Adrenal gland (tissue), 9 donors: ENCODE measurements at regions not wholly inside any gene's neighbourhood (a gene's known extent, or its start where the extent isn't known, plus 50 kb on each side); places are given as distances from the start of the nearest gene placed in this dataset.

ENCODE experiments used
- DNase-seq, 7 donors: peaks; one replicate each; pipeline ENCODE4 v3.0.0-alpha.2; 2019 to 2020
- H3K27ac ChIP-seq, 5 donors: fragments of 200-600 bp; sonication (generic) in 4 of 5; 1 replicate in 3 of 5; 2 replicates in 2 of 5; pipeline versions ENCODE4 v1.5.1 to v1.8.0; 2016 to 2020; ENCODE audit warnings: mild to moderate bottlenecking in 1 of 5
- H3K27me3 ChIP-seq: fragments of 200-600 bp; 2 replicates; pipeline ENCODE4 v1.8.0; 2021
- H3K36me3 ChIP-seq, 2 donors: fragments of 200-600 bp; replicated peaks in 1 of 2; 1 replicate in 1 of 2; 2 replicates in 1 of 2; pipeline versions ENCODE4 v1.5.1 to v1.8.0; 2018 to 2022
- H3K4me1 ChIP-seq, 2 donors: fragments of 200-600 bp; replicated peaks in 1 of 2; 1 replicate in 1 of 2; 2 replicates in 1 of 2; pipeline versions ENCODE4 v1.5.1 to v1.8.0; 2018 to 2021
- H3K4me3 ChIP-seq, 4 donors: fragments of 200-600 bp; sonication (generic) in 3 of 4; one replicate each; pipeline ENCODE4 v1.5.1; 2016 to 2018
- H3K9me3 ChIP-seq, 3 donors: fragments of 200-600 bp; sonication (generic) in 1 of 3; replicated peaks in 1 of 3; 1 replicate in 2 of 3; 2 replicates in 1 of 3; pipeline versions ENCODE4 v1.5.1 to v1.8.0; 2016 to 2021
- POLR2A ChIP-seq, 2 donors: fragments of 450-650 bp; IDR thresholded peaks; one replicate each; pipeline ENCODE4 v1.6.1; 2017; ENCODE audit warnings: antibody characterized with exemption in 2 of 2, mild to moderate bottlenecking in 2 of 2, moderate library complexity in 1 of 2
- WGBS, 4 donors: extraction: QIAGEN DNeasy Blood & Tissue Kit in 2 of 4; methylation state at CpG; one replicate each; pipeline versions ENCODE4 v1.1.5 to v1.1.7; 2013 to 2017; 5-methylcytosine and 5-hydroxymethylcytosine counted together
- intact Hi-C, 2 donors: fragments of 100-400 bp; cut with DNase I; formaldehyde crosslinking; loops; one replicate each; pipeline versions ENCODE4 v1.14.1 to v1.15.0; 2022 to 2023
- TF ChIP-seq, protein P1 (sequence below), 6 experiments: fragments of 450-650 bp in 4 of 6; fragments of 200-600 bp in 2 of 6; sonication (generic) in 1 of 6; IDR thresholded peaks; 1 replicate in 5 of 6; 2 replicates in 1 of 6; pipeline versions ENCODE4 v1.5.1 to v1.8.0; 2016 to 2021; ENCODE audit warnings: antibody characterized with exemption in 6 of 6, mild to moderate bottlenecking in 2 of 6, moderate library complexity in 1 of 6
- donor health status: healthy with polysubstance abuse.
- donor health status: Bipolar disorder and iron deficiency.
- donor health status: DM: yes; HTN: yes; CAD: no.
- donor health status: DM: no; HTN: no; CAD: no.
- donor health status: DM: no; HTN: no; CAD: no.

DNA sequence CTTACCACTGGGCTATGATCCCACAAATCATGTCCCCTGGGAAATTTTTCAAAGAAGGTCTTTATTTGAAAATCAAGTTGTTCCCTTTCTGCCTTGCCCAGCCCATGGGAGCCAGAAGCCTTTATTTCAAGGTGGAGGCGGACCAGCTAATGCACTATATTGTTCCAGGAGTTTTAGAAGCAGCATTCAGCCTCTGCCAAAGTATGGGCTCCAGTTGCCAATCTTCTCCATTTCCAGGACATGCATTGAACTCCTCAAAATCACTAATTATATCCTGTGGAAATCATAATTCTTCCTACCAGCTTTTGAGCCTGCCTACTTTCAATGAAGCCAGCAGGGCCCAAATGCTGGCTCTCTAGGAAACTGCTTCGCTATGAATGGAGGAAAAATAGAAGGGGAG lies 195.8 kb downstream of the RAD51AP2 start:
- Histone ChIP-seq H3K4me3 (no peak overlapping the region), H3K36me3 (no peaks in the 10 kb centered on the region), H3K9me3 (no peaks in the 10 kb centered on the region), H3K27me3 (no peaks in the 10 kb centered on the region), H3K4me1 (no peaks in the 10 kb centered on the region), H3K27ac (no peak overlapping the region)
- DNase-seq: no peak
- WGBS, 4 donors: 60 to 97% (median 79%) methylated on average over 2 of the region's 2 CpGs
- intact Hi-C loops: no loop called here
- TF ChIP-seq, protein P1, sequence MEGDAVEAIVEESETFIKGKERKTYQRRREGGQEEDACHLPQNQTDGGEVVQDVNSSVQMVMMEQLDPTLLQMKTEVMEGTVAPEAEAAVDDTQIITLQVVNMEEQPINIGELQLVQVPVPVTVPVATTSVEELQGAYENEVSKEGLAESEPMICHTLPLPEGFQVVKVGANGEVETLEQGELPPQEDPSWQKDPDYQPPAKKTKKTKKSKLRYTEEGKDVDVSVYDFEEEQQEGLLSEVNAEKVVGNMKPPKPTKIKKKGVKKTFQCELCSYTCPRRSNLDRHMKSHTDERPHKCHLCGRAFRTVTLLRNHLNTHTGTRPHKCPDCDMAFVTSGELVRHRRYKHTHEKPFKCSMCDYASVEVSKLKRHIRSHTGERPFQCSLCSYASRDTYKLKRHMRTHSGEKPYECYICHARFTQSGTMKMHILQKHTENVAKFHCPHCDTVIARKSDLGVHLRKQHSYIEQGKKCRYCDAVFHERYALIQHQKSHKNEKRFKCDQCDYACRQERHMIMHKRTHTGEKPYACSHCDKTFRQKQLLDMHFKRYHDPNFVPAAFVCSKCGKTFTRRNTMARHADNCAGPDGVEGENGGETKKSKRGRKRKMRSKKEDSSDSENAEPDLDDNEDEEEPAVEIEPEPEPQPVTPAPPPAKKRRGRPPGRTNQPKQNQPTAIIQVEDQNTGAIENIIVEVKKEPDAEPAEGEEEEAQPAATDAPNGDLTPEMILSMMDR (IDR thresholded peaks at IDR 0.05): no peak
- no peak for TF ChIP-seq POLR2A (IDR thresholded peaks at IDR 0.05)

DNA sequence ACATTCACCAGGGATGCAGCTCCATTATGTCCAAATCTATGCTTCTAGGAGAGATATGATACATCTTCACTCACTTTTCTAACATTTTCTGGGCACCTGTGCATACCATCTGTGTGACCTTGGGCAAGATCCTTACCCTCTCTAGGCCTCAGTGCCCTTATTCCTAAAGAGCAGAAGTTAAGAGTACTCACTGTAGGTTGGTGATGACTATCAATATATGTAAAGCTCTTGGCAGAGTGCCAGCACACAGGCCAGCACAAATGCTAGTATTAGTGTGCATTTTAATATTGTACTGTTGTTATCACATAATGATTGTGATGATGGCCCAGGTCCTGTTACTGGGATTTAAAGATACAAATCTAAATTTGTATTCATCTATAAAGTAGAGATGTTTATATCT lies 199.2 kb downstream of the RAD51AP2 start:
- Histone ChIP-seq H3K27me3 (no peaks in the 10 kb centered on the region), H3K4me3 (no peak overlapping the region), H3K36me3 (no peaks in the 10 kb centered on the region), H3K27ac (no peak overlapping the region), H3K9me3 (no peaks in the 10 kb centered on the region), H3K4me1 (no peaks in the 10 kb centered on the region)
- intact Hi-C loops: no loop called here
- DNase-seq: no peak
- TF ChIP-seq POLR2A (IDR thresholded peaks at IDR 0.05): no peak
- TF ChIP-seq, protein P1 (IDR thresholded peaks at IDR 0.05): no peak

DNA sequence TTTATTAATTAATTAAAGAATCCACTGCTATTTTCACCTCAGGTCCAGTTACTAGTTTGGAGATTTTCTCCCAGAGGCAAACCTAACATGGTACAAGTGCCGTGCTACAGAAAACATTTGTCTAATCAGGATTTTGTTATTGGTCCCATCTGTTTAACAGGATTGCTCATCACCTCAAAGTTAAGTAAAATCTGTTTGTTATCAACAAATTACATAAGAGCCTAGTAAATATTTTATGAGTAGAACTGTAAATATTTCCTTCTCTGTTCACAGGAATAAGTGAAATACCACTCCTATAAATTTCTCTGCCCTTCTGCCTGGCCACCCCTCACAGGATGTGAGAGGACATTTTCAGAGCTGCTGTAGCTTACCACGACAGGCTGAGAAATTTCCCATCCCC lies 200.2 kb downstream of the RAD51AP2 start:
- 60 to 70% (median 61%) methylated on average over 2 of the region's 2 CpGs for WGBS, 4 donors
- H3K27me3 ChIP-seq: no peaks in the 10 kb centered on the region
- TF ChIP-seq POLR2A (IDR thresholded peaks at IDR 0.05): no peak
- TF ChIP-seq, protein P1 (IDR thresholded peaks at IDR 0.05): no peak
- H3K27ac ChIP-seq: no peak overlapping the region
- H3K9me3 ChIP-seq: no peaks in the 10 kb centered on the region
- H3K36me3 ChIP-seq: no peaks in the 10 kb centered on the region
- DNase-seq: no peak
- H3K4me3 ChIP-seq: no peak overlapping the region
- intact Hi-C loops: no loop called here
- H3K4me1 ChIP-seq: no peaks in the 10 kb centered on the region

DNA sequence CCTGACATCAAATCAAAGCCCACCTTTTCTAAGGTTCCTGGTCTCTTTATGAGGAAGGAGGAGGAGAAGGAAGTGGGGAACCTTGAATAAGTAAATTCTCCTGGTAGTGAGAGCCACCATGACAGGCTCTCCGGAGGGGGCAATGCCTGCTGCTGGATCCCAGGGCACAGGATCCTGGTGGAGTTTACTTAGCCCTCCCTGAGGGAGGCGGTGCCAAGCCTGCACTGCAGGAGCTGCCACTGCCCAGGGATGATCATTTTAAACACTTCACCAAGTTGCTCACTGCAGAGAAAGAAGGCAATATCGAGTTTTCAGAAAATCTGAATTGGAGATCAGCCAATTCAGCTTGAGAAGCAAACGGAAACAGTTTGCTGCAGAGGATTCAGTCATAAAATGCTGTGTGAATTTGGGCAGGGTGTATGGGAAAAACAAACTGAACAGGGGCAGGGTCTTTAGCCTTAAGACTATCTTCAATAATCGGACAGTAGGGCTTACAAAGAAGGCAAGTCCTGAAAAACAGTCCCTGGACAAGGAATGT lies 200.7 kb downstream of the RAD51AP2 start:
- 39 to 52% (median 47%) methylated on average over 5 of the region's 5 CpGs for WGBS, 4 donors
- no peak for DNase-seq
- H3K4me3 ChIP-seq: no peak overlapping the region
- no peaks in the 10 kb centered on the region for H3K9me3 ChIP-seq
- H3K36me3 ChIP-seq: no peaks in the 10 kb centered on the region
- intact Hi-C loops: no loop called here
- H3K27me3 ChIP-seq: no peaks in the 10 kb centered on the region
- TF ChIP-seq, protein P1 (IDR thresholded peaks at IDR 0.05): no peak
- TF ChIP-seq POLR2A (IDR thresholded peaks at IDR 0.05): no peak
- no peak overlapping the region for H3K27ac ChIP-seq
- no peaks in the 10 kb centered on the region for H3K4me1 ChIP-seq
